Gastrocnemius medialis (tissue), 4 donors: ENCODE measurements at regions not wholly inside any gene's neighbourhood (a gene's known extent, or its start where the extent isn't known, plus 50 kb on each side); places are given as distances from the start of the nearest gene placed in this dataset.

Experiments
- POLR2A ChIP-seq, 2 donors: fragments of 450-650 bp; IDR thresholded peaks; one replicate each; pipeline ENCODE4 v1.6.1; 2017; ENCODE audit warnings: antibody characterized with exemption in 2 of 2, mild to moderate bottlenecking in 2 of 2, moderate library complexity in 2 of 2
- TF ChIP-seq, protein P1 (sequence below), 5 experiments: fragments of 450-650 bp in 3 of 5; fragments of 200-600 bp in 2 of 5; sonication (generic) in 2 of 5; IDR thresholded peaks in 4 of 5; conservative IDR thresholded peaks in 1 of 5; 1 replicate in 4 of 5; 2 replicates in 1 of 5; pipeline ENCODE4 v1.5.1; 2016 to 2019; ENCODE audit warnings: antibody characterized with exemption in 5 of 5, mild to moderate bottlenecking in 3 of 5, moderate library complexity in 3 of 5

DNA sequence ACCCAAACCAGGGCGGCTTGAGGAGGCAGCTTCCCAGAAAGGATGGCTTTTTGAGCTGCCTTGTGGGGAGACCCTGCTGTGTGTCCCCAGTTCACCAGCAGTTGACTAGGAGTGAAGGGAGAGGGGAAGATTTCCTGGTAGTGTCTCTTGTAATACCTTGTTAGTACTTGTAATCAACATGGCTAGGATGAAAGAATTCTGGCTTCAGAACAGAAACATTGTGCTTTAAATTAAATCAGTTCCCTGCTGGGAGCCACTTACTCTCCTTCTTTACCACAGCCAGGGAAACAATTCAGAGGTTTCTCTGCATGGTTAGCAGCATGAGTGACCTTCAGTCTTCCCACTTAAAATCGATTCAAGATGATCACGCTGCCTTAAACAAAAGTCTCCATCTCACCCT, 525.4 kb upstream of the ID4 start:
- no peak for TF ChIP-seq POLR2A (IDR thresholded peaks at IDR 0.05)
- TF ChIP-seq, protein P1, sequence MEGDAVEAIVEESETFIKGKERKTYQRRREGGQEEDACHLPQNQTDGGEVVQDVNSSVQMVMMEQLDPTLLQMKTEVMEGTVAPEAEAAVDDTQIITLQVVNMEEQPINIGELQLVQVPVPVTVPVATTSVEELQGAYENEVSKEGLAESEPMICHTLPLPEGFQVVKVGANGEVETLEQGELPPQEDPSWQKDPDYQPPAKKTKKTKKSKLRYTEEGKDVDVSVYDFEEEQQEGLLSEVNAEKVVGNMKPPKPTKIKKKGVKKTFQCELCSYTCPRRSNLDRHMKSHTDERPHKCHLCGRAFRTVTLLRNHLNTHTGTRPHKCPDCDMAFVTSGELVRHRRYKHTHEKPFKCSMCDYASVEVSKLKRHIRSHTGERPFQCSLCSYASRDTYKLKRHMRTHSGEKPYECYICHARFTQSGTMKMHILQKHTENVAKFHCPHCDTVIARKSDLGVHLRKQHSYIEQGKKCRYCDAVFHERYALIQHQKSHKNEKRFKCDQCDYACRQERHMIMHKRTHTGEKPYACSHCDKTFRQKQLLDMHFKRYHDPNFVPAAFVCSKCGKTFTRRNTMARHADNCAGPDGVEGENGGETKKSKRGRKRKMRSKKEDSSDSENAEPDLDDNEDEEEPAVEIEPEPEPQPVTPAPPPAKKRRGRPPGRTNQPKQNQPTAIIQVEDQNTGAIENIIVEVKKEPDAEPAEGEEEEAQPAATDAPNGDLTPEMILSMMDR (IDR thresholded peaks at IDR 0.05 in 4 of 5, conservative IDR thresholded peaks at IDR 0.05 in 1 of 5): no peak
